ENCODE measurements at regions not wholly inside any gene's neighbourhood (a gene's known extent, or its start where the extent isn't known, plus 50 kb on each side); places are given as distances from the start of the nearest gene placed in this dataset.
A peak's percentile ranks its signal among the peaks of the same experiment; 100 is the strongest.

- no peak for ATAC-seq
Observed at GRCh38 chr13:23947893-23948292, 50.6 kb upstream of the C1QTNF9B start.

DNA sequence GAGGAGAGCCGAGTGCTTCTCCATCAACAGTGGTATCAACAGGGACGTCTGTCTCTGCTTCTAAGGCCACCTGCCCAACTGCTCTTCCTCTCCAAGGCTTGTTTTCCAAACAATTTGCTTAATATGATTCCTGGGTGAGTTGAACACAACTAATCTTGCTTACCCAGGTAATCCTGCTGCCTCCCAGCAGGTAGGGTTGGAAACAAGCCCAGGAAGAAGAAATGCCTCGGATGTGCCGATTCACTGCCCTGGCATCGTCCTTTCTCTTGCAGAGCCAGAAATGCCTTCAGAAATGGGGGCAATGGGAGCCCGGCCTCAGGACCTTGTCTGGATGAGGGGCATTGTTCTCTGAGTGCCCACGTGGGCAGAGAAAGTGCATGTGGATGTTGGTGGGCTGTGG is 51.9 kb upstream of the C1QTNF9B start:
- no peaks in the 10 kb centered on the region for H3K9me3 Mint-ChIP-seq
- no peak overlapping the region for H3K27ac Mint-ChIP-seq
- ATAC-seq (no peak), DNase-seq (ENCODE audit: low spot score in 2 of 2) (no peak)
- no peaks in the 10 kb centered on the region for H3K36me3 Mint-ChIP-seq

More at GRCh38 chr13:23947893-23948292, 50.6 kb upstream of the C1QTNF9B start:
- Mint-ChIP-seq H3K36me3 (no peaks in the 10 kb centered on the region), H3K9me3 (no peaks in the 10 kb centered on the region), H3K27ac (no peak overlapping the region)
- no peak for DNase-seq (ENCODE audit: low spot score in 2 of 2)

- DNase-seq (ENCODE audit: low spot score in 2 of 2) = no peak
- ATAC-seq = no peak
- no peak overlapping the region for H3K27ac Mint-ChIP-seq
- H3K36me3 Mint-ChIP-seq = no peaks in the 10 kb centered on the region
- H3K9me3 Mint-ChIP-seq = no peaks in the 10 kb centered on the region
Observed at GRCh38 chr13:23949736-23950135, 52.4 kb upstream of the C1QTNF9B start.

GRCh38 chr13:23950736-23951510 is 53.6 kb upstream of the C1QTNF9B start:
- no peaks in the 10 kb centered on the region for H3K36me3 Mint-ChIP-seq
- peak overlapping the region in 1 of 2 donors; percentile 61 for H3K27ac Mint-ChIP-seq
- DNase-seq (ENCODE audit: low spot score in 2 of 2) (no peak), ATAC-seq (no peak)
- no peaks in the 10 kb centered on the region for H3K9me3 Mint-ChIP-seq

DNA sequence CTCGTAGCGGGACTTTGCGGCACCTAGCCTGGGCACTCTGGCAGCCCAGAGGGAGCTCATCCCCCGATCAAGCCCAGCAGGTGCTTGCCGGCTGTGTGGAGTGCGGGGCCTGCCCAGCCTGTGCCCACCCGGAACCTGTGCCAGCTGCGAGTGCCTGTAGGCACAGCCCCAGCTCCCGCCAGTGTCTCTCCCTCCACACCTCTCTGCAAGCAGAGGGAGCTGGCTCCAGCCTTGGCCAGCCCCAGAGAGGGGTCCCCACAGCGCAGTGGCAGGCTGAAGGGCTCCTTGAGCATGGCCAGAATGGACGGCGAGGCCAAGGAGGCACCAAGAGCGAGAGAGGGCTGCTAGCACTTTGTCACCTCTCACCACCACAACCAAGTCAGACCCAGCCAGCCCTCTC is 55.5 kb upstream of the C1QTNF9B start:
- H3K36me3 Mint-ChIP-seq = no peaks in the 10 kb centered on the region
- no peak for ATAC-seq
- no peaks in the 10 kb centered on the region for H3K9me3 Mint-ChIP-seq

GRCh38 chr13:23953860-23954512 is 56.7 kb upstream of the C1QTNF9B start:
- ATAC-seq (no peak), DNase-seq (ENCODE audit: low spot score in 2 of 2) (no peak)
- H3K36me3 Mint-ChIP-seq = no peaks in the 10 kb centered on the region
- no peaks in the 10 kb centered on the region for H3K9me3 Mint-ChIP-seq
- peak overlapping the region in 1 of 2 donors; percentile 66 for H3K27ac Mint-ChIP-seq

More for the DNA sequence above, 55.5 kb upstream of the C1QTNF9B start:
- DNase-seq (ENCODE audit: low spot score in 2 of 2) = no peak
- no peak overlapping the region for H3K27ac Mint-ChIP-seq

GRCh38 chr13:23955064-23955463 is 57.8 kb upstream of the C1QTNF9B start:
- no peaks in the 10 kb centered on the region for H3K9me3 Mint-ChIP-seq
- H3K36me3 Mint-ChIP-seq = no peaks in the 10 kb centered on the region
- DNase-seq (ENCODE audit: low spot score in 2 of 2) = no peak
- no peak for ATAC-seq
- H3K27ac Mint-ChIP-seq = peak overlapping the region in 1 of 2 donors; percentile 62

DNA sequence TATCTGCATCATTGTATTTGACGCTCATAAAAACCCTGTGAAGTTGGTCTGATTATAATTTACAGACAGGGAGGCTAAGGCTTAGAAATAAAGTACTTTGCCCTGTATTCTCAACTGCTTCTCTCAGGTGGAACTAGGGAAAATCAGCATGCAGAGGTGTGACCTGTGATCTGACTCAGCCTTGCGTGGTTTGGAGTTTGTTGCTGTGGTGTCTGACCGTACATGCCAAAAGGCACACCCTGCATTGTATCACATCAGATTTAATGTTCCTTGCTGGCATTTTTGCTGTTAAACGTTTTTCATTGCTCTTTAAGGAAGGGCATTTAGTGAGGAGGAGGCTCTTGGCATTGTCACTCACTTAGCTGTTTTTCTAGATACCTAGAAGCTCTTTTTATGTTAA is 58.8 kb upstream of the C1QTNF9B start:
- peak overlapping the region in 1 of 2 donors; percentile 62 for H3K27ac Mint-ChIP-seq
- ATAC-seq = peak; percentile 76 to 89

DNA sequence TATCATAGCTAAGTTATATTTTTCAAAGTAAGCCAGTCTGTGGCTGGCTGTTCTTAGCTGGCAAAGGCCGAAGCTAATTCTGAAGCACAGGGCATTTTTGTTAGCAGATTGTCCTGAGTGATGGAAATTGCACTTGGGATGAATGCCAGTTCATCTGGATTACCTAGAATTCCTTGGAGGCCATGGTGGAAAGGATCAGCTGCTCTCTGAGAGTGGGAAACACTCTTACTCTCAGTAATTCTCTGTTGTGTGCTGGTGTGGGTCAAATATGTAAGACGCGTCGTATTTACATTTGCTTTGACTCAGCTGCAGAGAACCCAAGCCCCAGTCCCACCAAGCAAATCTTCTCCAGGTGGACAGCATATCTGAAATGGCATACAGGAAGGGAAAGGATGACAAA is 60.7 kb upstream of the C1QTNF9B start:
- Mint-ChIP-seq H3K27ac (no peak overlapping the region), H3K36me3 (no peaks in the 10 kb centered on the region), H3K9me3 (no peaks in the 10 kb centered on the region)
- ATAC-seq (no peak), DNase-seq (ENCODE audit: low spot score in 2 of 2) (no peak)

More for the DNA sequence above, 58.8 kb upstream of the C1QTNF9B start:
- H3K9me3 Mint-ChIP-seq = no peaks in the 10 kb centered on the region
- no peaks in the 10 kb centered on the region for H3K36me3 Mint-ChIP-seq
- no peak for DNase-seq (ENCODE audit: low spot score in 2 of 2)

DNA sequence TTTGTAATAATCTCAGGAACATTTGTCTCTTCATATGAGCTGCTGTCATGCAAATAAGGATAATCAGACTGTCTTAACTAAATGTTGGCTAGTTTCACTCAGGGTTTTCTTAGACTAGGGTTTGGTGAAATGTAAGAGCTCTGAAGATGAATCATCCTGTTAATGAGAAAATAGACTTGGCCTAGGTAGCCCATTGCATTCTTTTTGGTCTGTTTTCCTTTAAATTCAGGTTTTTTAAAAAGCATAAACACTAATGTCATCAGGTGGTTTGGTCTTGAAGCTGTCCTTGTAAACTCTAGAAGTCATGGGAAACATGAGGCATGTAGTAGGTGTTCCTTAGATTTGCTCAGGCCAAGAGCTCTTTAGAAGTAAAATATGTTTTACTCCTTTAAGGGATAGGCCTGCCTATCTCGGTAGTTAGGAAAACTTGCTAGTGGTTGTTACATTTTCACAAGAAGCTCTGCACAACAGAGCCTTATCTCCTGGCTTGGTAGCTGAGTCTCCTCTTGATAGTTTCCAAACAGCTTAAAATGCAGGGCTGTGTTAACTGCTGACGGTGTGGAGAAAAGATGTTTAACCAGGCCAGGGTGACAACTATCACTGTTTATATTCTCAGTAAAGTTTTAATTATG is 62.0 kb upstream of the C1QTNF9B start:
- Mint-ChIP-seq H3K27ac (no peak overlapping the region), H3K36me3 (no peaks in the 10 kb centered on the region), H3K9me3 (no peaks in the 10 kb centered on the region)
- ATAC-seq = no peak
- no peak for DNase-seq (ENCODE audit: low spot score in 2 of 2)

- no peak for ATAC-seq
- Mint-ChIP-seq H3K36me3 (no peaks in the 10 kb centered on the region), H3K27ac (no peak overlapping the region), H3K9me3 (no peaks in the 10 kb centered on the region)
- no peak for DNase-seq (ENCODE audit: low spot score in 2 of 2)
Observed at GRCh38 chr13:23960566-23961156, 63.4 kb upstream of the C1QTNF9B start.

- no peaks in the 10 kb centered on the region for H3K36me3 Mint-ChIP-seq
- peak overlapping the region in 1 of 2 donors; percentile 22 for H3K27ac Mint-ChIP-seq
- DNase-seq (ENCODE audit: low spot score in 2 of 2) (no peak), ATAC-seq (peak in 1 of 2 donors; percentile 23)
- no peaks in the 10 kb centered on the region for H3K9me3 Mint-ChIP-seq
Observed at GRCh38 chr13:23963184-23963931, 66.1 kb upstream of the C1QTNF9B start.

- Mint-ChIP-seq H3K9me3 (no peaks in the 10 kb centered on the region), H3K36me3 (no peaks in the 10 kb centered on the region), H3K27ac (peak overlapping the region in 1 of 2 donors; percentile 22)
- no peak for DNase-seq (ENCODE audit: low spot score in 2 of 2)
- ATAC-seq = peak in 1 of 2 donors; percentile 57
Observed at GRCh38 chr13:23963947-23964346, 66.6 kb upstream of the C1QTNF9B start.

- DNase-seq (ENCODE audit: low spot score in 2 of 2) = no peak
- Mint-ChIP-seq H3K9me3 (no peaks in the 10 kb centered on the region), H3K36me3 (no peaks in the 10 kb centered on the region), H3K27ac (no peak overlapping the region)
- ATAC-seq = no peak
Observed at GRCh38 chr13:23965346-23965745, 68.0 kb upstream of the C1QTNF9B start.

DNA sequence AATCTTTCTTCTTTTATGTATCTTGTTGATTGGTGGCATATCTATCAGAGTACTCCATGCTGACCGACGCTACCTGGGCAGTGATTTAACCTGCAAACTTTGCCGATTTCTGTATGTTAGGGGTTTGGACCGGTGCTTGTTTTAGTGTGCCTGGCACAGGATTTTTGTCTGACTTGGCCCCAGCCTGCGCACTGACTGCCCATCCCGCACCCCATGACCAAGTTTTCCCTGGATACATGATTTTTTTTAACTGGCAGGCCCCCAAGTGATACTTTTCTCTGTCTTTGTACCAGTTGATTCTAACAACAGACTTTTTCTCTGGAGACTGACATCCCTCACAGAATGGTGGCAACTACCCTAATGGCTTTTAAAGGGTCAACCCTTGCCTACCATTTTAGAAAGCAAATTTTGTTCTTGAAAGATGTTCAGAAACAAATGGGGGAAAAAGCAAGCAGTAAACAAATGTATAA is 69.0 kb upstream of the C1QTNF9B start:
- ATAC-seq (no peak), DNase-seq (ENCODE audit: low spot score in 2 of 2) (no peak)
- Mint-ChIP-seq H3K9me3 (no peaks in the 10 kb centered on the region), H3K36me3 (no peaks in the 10 kb centered on the region), H3K27ac (peak overlapping the region; percentile 26 to 61)

Measured in activated naive CD4-positive, alpha-beta T cell treated with anti-CD3 and anti-CD28 coated beads, Interleukin-2, amount 50 U/mL, for 72 hours (primary cell).